ENCODE measurements at regions not wholly inside any gene's neighbourhood (a gene's known extent, or its start where the extent isn't known, plus 50 kb on each side); places are given as distances from the start of the nearest gene placed in this dataset.
"Not testable (repeated sequence)": the region's sequence is repeated elsewhere in the genome, so short reads cannot be mapped to it uniquely, and the experiment has no call there.

DNA sequence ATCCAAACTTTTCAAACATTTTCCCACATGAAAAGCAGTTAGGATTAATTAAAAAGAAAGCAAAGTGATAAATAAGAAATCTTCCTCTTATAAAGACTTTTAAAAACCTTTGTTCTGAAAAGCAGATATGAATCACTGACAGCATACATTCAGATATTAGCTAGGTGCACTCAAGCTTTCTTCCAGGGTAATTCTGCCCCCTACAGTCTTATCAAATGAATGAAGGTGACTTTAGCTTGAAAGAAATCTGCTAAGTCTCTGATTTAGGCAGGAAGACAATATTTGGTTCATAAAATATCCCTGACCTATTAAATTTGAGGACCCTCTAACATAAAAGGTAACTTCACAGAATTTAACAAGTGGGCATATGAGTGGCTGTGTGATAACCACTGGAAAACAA, 209.1 kb upstream of the FAM47A start:
- DNase-seq (ENCODE audit: low spot score), result no peak
- H3K27ac ChIP-seq, result no peak overlapping the region
- TF ChIP-seq CTCF (IDR thresholded peaks at IDR 0.05), result no peak
- H3K4me3 ChIP-seq, result no peak overlapping the region

GRCh38 chrX:34338046-34338445, 205.9 kb upstream of the FAM47A start:
- no peak for DNase-seq (ENCODE audit: low spot score)
- H3K4me3 ChIP-seq, result no peak overlapping the region
- no peak overlapping the region for H3K27ac ChIP-seq
- no peak for TF ChIP-seq CTCF (IDR thresholded peaks at IDR 0.05)

GRCh38 chrX:34335376-34335775, 203.3 kb upstream of the FAM47A start:
- not testable (repeated sequence) for DNase-seq (ENCODE audit: low spot score); H3K27ac ChIP-seq; H3K4me3 ChIP-seq

- Histone ChIP-seq H3K27ac (no peak overlapping the region), H3K4me3 (no peak overlapping the region)
- TF ChIP-seq CTCF (IDR thresholded peaks at IDR 0.05), result no peak
- no peak for DNase-seq (ENCODE audit: low spot score)
These were observed 200.2 kb upstream of the FAM47A start for GRCh38 chrX:34332334-34332733.

- no peak for DNase-seq (ENCODE audit: low spot score)
- TF ChIP-seq CTCF (IDR thresholded peaks at IDR 0.05), result no peak
- Histone ChIP-seq H3K27ac (no peak overlapping the region), H3K4me3 (no peak overlapping the region)
These were observed 193.3 kb upstream of the FAM47A start for GRCh38 chrX:34325460-34325859.

DNA sequence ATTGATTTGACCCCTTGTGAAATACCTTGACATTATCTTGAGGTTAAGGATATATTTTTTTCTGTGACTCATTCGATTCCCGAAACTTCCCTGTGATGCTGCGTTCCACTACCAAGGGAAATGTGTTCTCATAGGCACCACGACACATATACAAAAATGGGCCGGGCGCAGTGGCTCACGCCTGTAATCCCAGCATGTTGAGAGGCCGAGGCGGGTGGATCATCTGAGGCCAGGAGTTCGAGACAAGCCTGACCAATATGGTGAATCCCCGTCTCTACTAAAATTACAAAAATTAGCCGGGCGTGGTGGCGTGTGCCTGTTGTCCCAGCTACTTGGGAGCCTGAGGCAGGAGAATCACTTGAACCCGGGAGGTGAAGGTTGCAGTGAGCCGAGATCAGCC, 188.3 kb upstream of the FAM47A start:
- H3K4me3 ChIP-seq; H3K27ac ChIP-seq; DNase-seq (ENCODE audit: low spot score): not testable (repeated sequence)

DNA sequence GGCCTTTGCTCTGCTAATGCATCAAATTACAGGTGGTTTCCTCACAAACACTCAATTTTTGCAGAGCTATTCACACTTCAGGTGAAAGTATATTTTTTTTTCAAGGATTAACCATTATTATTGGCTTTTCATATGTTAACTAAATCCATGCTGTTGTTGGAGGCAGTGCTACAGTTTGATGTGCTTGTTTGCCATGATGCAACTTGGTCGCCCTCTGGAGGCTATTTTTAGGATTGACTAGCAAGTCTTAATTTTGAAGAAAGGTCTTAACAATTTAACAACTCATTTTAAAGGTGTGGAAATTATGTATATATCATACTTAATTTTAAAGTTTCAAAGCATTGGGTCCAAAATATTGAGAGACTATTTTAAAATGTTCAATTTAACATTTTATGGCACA, 168.8 kb upstream of the FAM47A start:
- Histone ChIP-seq H3K27ac (no peak overlapping the region), H3K4me3 (no peak overlapping the region)
- TF ChIP-seq CTCF (IDR thresholded peaks at IDR 0.05), result peak; percentile 15
- no peak for DNase-seq (ENCODE audit: low spot score)

DNA sequence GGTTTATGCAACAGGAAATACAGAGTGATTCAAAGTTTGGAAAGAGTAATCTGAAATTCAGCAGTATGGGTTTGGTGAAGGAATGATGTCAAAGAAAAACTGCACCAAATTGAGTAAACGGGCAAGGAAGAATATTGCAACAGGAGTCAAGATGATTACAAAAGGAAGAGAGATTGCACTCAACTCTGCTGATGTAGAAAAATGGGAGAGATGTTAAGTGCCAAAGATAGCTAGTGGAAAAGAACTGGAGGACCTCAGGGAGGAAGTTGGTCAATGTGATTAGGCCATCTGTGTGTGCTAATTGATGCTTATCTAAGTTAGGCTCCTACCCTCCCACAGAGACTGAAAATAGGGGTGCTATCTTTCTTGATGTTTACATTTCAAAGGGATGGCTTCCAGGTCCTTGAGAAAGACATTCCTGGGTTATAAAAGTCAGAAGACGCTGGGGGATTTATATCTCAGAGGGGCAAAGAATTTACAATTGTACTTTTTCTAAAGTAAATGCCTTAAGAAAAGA, 167.4 kb upstream of the FAM47A start:
- DNase-seq (ENCODE audit: low spot score), result no peak
- Histone ChIP-seq H3K27ac (no peak overlapping the region), H3K4me3 (no peak overlapping the region)
- TF ChIP-seq CTCF (IDR thresholded peaks at IDR 0.05), result no peak

Measured in coronary artery (tissue), 2 donors.